ENCODE measurements at regions not wholly inside any gene's neighbourhood (a gene's known extent, or its start where the extent isn't known, plus 50 kb on each side); places are given as distances from the start of the nearest gene placed in this dataset.
"Not testable (repeated sequence)": the region's sequence is repeated elsewhere in the genome, so short reads cannot be mapped to it uniquely, and the experiment has no call there.

DNA sequence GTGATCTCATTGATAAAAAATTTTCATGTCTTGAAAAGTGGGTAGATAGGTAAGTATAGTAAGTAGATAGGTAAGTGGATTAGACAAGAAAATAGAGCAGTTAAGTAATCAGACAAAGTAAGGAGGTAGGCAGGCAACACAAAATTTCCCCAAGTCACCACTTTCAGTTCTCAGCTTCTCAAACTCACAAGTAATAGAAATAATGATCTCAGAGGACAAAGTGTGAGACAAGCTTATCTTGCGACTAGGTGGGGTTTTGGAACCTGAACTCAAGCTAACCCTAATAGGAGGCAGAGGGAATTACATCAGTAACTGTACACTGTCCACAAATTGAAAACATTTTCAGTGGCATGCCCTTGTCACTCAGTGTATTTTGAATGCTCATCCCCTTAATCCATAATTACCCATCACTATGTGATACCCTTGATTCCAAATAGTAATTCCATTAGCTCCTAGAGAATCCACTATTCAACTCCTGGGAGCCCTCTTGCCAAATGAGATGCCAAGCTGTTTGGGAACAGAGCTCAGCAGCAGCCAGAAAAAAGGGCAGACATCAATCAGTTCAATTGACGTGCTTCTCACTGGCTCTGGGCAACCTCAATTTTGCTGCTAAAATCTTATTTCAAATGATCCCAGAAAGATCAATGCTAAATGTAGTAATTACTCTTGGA, 703.2 kb downstream of the XPNPEP1 start:
- Histone ChIP-seq H3K4me3 (ENCODE audit: low read depth, low read length) (no peak overlapping the region), H3K4me1 (no peaks in the 10 kb centered on the region), H3K27me3 (no peaks in the 10 kb centered on the region), H3K9me3 (no peaks in the 10 kb centered on the region), H3K36me3 (no peaks in the 10 kb centered on the region)
- TF ChIP-seq, protein P1, sequence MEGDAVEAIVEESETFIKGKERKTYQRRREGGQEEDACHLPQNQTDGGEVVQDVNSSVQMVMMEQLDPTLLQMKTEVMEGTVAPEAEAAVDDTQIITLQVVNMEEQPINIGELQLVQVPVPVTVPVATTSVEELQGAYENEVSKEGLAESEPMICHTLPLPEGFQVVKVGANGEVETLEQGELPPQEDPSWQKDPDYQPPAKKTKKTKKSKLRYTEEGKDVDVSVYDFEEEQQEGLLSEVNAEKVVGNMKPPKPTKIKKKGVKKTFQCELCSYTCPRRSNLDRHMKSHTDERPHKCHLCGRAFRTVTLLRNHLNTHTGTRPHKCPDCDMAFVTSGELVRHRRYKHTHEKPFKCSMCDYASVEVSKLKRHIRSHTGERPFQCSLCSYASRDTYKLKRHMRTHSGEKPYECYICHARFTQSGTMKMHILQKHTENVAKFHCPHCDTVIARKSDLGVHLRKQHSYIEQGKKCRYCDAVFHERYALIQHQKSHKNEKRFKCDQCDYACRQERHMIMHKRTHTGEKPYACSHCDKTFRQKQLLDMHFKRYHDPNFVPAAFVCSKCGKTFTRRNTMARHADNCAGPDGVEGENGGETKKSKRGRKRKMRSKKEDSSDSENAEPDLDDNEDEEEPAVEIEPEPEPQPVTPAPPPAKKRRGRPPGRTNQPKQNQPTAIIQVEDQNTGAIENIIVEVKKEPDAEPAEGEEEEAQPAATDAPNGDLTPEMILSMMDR (IDR thresholded peaks at IDR 0.05; ENCODE audit: low read depth, low read length): no peak
- no peak for DNase-seq

DNA sequence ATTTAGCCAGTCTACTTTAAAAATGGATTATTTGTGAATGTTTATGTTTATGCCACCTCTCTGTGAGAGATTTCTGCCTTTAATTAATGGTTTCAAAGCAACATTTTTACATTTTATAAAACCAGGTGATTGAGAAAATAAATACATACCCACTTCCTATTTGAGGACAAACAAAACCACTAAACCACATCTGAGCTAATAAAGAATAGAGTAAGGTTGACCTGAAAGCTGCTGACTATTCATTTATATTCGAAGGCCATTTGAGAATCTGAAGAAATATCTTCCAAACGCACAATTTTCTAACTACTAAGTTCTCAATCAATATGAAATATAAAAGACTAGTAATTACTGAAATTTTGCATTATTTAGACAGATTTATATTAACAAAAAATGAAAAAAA, 705.1 kb downstream of the XPNPEP1 start:
- no peaks in the 10 kb centered on the region for H3K36me3 ChIP-seq
- H3K4me3 ChIP-seq (ENCODE audit: low read depth, low read length): no peak overlapping the region
- H3K27me3 ChIP-seq: no peaks in the 10 kb centered on the region
- TF ChIP-seq, protein P1 (IDR thresholded peaks at IDR 0.05; ENCODE audit: low read depth, low read length): no peak
- DNase-seq: no peak
- no peaks in the 10 kb centered on the region for H3K9me3 ChIP-seq
- no peaks in the 10 kb centered on the region for H3K4me1 ChIP-seq

DNA sequence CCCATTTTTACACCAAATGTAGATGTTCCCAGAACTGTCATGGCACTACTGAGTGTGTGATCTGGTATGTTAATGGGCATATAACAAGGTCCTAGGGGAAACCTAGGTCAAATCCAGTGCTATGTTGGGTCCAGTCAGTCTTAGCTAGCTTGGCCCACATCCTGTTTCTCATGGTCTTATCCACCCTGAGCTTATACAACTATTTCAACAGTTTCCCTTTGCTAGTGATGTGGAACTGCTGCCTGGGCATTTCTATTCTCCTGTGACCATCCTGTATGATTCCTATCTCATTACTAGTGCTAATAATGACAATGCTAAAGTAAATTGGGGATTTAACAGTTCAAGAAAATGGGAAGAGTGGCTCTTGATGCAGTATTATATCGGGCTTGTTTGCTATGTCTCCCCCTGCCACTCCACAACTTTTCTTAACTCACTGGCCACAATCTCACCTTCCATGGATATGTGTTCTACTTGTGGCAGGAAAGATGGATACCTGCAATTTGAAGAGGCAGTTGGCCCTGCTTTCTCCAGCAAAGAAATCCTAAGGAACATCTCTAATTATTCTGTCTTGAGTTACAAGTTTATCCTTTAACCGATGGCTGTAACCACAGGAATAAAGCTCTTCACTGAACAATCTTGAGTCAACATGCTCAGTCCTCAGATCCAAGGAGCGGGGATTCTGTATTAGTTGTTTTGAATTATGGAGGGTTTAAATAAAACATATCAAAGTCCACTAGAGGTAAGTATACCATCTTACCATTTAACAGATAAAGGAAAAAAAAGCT, 707.8 kb downstream of the XPNPEP1 start:
- no peak overlapping the region for H3K4me3 ChIP-seq (ENCODE audit: low read depth, low read length)
- no peak for DNase-seq
- TF ChIP-seq, protein P1 (IDR thresholded peaks at IDR 0.05; ENCODE audit: low read depth, low read length): no peak
- H3K9me3 ChIP-seq: no peaks in the 10 kb centered on the region
- no peaks in the 10 kb centered on the region for H3K4me1 ChIP-seq
- H3K27me3 ChIP-seq: no peaks in the 10 kb centered on the region
- no peaks in the 10 kb centered on the region for H3K36me3 ChIP-seq

DNA sequence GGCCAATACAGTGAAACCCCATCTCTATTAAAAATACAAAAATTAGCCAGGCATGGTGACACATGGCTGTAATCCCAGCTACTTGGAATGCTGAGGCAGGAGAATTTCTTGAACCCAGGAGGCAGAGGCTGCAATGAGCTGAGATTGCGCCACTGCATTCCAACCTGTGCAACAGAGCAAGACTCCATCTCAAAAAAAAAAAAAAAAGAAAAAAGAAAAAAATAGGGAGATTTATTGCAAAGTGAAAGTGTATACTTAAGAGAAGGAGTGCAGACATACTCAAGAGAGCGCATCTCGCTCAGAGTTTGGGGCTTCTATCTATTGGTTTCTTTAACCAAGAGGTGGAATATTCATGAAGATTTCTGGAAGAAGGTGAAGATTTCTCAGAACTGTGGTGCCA, 708.4 kb downstream of the XPNPEP1 start:
- not testable (repeated sequence) for H3K4me1 ChIP-seq

DNA sequence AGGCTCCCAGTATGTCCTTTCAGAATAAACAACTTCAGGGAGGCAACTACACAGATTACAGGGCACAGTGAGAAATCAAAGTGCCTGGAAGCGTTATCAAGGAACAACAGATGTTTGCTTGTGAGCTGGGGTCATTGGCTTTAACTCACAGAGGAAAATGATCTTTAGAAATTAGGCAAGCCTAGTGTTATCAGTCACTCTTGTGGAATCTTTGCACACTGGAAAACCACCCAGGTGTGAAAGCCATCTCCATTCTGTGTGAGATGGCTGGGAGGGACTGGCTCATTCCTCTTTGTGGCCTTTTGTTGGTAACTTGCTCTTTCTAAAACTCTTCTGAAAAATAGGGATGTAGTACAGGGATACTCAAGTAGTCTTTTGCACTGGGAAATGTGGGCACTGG, 716.0 kb downstream of the XPNPEP1 start:
- H3K4me3 ChIP-seq (ENCODE audit: low read depth, low read length): no peak overlapping the region
- no peaks in the 10 kb centered on the region for H3K36me3 ChIP-seq
- TF ChIP-seq, protein P1 (IDR thresholded peaks at IDR 0.05; ENCODE audit: low read depth, low read length): no peak
- H3K9me3 ChIP-seq: no peaks in the 10 kb centered on the region
- DNase-seq: no peak
- no peaks in the 10 kb centered on the region for H3K4me1 ChIP-seq
- no peaks in the 10 kb centered on the region for H3K27me3 ChIP-seq

More for the DNA sequence above, 708.4 kb downstream of the XPNPEP1 start:
- H3K9me3 ChIP-seq; H3K4me3 ChIP-seq (ENCODE audit: low read depth, low read length); H3K36me3 ChIP-seq; DNase-seq; H3K27me3 ChIP-seq: not testable (repeated sequence)

DNA sequence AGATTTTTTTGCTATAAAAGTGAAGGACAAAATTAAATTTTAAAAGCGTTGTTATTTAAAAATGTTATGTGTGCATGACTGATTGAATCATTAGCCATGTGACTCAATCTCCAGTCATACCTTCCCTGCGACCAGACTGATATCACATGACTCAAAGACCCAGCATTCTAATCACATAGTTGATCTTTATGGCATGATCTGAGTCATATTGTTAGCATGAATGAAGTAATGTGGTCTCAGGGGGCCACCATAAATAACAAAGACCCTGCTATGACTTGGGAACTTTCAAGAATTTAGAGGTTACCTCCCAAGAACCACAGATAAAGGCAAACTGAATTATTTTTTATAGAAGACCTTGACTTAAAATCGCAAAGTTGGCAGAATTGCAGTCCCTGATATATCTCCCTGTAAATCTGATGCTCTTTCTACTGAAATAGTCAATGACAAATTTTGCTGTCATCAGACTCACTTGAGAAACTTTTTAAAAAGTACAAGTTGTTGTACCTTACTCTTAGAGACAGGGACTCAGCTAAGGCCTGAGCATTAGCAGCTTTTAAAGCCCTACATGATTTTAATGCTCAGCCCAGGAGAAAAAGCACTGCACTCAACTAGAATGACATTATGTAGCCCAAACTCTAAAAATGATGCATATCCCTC, 717.3 kb downstream of the XPNPEP1 start:
- Histone ChIP-seq H3K4me1 (no peaks in the 10 kb centered on the region), H3K9me3 (no peaks in the 10 kb centered on the region), H3K4me3 (ENCODE audit: low read depth, low read length) (no peak overlapping the region), H3K36me3 (no peaks in the 10 kb centered on the region), H3K27me3 (no peaks in the 10 kb centered on the region)
- no peak for DNase-seq
- TF ChIP-seq, protein P1 (IDR thresholded peaks at IDR 0.05; ENCODE audit: low read depth, low read length): no peak
